HG02623 (cell line): ENCODE measurements at regions not wholly inside any gene's neighbourhood (a gene's known extent, or its start where the extent isn't known, plus 50 kb on each side); places are given as distances from the start of the nearest gene placed in this dataset.

Experiments used
- ATAC-seq: cut with Tn5 transposase; IDR thresholded peaks from one replicate; pipeline ENCODE4 v1.9.1; 2021; ENCODE audit warnings: moderate library complexity; ENCODE audit not compliant: unreplicated experiment

DNA sequence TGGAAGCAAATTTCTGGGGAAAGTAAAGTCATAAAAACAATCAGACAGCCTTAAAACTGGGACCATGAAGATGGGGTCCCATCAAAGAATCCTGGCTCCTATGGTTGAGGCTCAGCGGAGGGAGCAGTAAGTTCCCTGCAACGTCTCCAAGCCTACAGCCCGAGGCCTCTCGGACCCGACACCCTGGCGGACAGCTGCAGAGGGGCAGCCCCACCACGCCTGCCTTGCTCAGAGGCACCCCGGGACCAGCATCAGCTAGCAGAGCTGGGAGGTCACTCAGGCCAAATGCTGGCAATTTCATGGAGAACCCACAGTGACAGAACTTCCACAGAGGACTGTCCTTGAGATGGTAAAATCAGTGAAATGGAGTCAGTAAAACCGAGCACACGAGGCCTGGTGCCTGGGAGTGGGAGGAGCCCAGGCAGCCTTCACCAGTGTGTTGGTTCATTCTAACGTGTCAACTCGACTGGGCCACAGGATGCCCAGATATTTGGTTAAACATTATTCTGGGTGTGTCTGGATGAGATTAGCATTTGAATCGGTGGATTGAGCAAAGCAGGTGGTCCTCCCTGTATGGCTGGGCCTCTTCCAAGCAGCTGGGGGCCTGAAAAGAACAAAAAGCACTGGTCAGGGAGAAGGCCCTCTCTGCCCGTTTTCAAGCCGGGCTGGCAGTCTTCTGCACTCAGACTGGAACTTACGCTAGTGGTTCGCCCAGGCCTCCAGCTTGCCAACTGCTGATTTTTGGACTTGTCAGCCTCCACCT, 96.2 kb upstream of the INSIG1 start:
- ATAC-seq: no peak

DNA sequence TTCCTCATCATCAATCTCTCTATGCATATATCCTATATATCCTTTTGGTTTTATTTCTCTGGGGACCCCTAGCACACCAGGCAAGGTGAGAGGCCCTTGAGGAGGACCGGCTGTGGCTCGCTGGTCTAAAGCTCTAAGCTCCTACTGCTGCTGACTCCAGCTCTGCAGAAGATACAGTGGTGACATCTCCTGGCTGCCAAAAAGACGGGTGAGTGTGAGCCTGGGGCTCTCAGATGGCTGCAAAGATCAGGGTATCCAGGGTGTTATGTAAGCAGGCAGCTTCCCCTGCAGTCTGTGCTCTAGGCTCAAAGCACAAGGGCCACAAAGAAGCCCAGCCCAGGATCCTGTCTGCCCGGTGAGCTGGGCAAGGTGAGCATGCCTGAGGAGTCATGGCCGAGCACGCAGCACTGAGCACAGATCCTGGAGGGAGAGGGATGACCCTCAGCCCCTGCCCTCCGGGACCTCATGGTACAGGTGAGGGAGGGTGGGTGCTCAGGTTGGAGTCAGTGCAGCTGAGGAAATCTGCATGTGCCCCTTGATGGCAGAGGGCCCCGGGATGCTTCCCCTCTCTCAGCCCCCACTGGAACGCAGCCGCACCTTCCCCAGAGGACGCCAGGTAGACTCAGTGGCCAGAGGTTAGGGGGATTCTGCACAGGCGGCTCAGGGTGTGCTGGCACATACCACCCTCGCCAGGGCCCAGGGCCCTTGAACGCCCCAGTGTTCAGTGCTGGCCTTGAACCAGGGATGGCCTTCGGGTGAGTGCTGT, 95.4 kb upstream of the INSIG1 start:
- no peak for ATAC-seq

- ATAC-seq: no peak
Measured at GRCh38 chr7:155203059-155203881, 94.4 kb upstream of the INSIG1 start.

DNA sequence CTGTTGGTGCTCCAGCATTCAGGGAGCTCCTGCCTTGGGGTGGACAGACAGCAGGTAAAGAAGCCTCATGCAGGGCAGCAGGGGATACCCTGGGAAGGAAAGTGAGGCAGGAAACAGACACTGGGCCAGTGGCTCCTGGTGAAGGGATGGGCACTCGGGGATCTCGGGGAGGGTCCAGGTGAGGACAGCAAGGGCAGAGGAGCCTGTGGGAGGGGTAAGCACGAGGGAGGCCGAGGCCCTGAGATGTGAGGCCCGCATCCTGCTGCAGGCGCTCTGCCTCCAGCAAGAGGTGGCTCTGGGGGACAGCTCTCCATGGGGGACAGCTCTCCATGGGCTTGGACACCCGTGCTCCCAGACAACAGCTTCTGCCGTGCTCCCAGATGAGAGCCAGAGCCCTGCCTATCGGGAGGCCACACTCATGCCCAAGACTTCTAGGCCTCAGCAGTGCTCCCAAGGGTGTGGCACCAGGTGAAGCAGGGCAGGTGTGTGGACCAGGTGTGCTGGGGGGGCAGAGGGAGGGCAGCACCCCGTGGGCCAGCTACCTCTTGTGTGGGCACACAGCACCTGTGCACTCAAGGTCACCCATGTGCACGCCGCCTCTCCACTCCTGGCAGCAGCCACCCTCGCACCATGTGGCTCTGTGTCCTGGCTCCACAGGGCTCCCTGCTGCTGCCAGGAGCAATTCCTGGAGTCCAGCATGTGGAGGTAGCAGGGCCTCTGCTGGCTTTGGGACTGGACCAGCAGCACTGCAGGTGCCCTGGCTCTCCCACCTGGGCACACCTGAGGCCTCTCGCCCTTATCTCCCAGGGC, 93.6 kb upstream of the INSIG1 start:
- no peak for ATAC-seq

- ATAC-seq: no peak
Measured at GRCh38 chr7:155204744-155205367, 92.8 kb upstream of the INSIG1 start.

GRCh38 chr7:155205368-155206317, 92.0 kb upstream of the INSIG1 start:
- ATAC-seq: peak; percentile 85

DNA sequence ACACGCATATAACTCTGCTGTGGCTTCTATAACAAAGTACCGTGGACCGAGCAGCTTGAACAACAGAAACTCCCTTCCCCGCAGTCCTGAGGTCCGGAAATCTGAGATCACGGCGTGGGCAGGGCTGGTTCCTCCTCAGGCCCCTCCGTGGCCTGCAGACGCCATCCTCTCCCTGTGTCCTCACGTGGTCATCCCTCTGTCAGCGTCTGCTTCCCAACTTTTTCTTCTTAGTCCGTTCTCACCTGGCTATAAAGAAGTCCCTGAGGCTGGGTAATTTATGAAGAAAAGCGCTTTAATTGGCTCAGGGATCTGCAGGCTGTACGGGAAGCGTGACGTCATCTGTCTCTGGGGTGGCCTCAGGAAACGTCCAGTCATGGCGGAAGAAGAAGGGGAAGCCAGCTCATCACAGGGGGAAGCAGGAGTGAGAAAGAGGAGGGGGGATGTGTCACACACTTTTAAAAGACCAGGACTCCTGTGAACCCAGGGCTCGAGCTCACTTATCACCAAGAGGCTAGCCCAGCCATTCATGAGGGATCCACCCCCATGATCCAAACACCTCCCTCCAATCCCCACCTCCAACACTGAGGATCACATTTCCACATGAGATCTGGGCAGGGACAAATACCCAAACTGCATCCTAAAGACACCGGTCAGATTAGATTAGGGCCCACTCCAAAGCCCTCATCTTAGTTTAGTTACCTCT, 91.2 kb upstream of the INSIG1 start:
- peak; percentile 32 for ATAC-seq

DNA sequence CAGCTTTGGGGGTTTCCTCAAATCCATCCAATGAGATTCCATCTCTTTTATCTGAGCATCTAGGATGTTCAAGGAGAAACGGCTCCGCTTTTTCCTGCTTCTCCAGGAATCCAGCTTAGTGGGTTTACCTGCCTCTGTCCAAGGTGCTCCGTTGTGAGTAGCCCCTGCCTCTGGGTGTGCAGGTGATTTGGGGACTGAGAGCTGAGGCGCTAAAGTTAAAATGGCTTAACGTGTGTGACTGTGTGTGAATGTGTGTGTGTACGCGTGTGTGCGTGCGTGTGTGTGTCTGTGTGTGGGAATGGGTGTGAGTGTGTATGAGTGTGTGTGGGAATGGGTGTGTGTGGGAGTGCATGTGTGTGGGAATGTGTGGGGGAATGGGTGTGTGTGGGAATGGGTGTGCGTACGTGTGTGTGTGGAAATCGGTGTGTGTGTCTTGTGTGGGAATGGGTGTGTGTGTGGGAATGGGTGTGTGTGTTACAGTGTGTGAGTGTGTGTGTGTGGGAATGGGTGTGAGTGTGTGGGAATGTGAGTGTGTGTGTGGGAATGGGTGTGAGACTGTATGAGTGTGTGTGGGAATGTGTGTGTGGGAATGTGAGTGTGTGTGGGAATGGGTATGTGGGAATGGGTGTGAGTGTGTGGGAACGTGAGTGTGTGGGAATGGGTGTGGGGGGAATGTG, 90.2 kb upstream of the INSIG1 start:
- ATAC-seq: no peak

- ATAC-seq: no peak
Measured at GRCh38 chr7:155208681-155209477, 88.8 kb upstream of the INSIG1 start.

DNA sequence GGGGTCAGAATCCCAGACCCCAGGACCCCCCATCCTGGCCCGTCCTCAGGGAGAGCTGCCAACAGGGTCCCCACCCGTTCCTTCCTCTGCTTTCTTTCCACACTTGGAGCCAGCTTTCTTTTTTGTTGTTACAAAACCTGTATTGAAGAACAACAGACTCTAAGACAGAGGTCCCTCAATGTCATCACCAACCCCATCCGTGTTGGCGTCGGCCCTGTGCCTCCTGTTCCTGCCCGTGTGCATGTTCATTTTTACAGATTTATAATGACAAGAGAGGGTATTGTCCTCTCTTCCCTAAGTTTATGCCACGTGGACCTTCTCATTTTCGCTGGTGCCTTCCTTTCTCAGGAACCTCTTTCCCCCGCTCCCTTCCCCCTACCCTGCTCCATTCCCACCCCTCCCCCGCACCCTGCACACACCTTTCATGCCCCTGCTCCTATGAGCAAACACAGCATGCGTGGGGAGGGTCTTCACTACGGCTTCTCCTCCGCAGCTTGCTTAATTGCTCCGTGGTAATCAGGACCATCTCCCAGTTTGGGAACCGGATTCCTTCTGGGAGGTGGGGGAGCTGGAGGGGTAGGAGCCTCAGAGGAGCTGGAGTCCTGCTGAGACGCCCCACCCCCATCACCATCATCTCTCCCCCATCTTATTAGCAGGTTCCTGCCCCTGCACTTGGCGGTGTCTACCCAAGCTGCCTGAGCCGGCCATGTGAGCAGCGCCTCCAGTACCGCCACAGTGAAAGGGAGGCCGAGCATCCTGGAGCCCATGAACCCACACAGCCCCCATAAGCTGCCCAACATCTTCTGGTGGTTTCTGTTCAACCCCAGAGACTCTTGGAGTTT, 88.0 kb upstream of the INSIG1 start:
- no peak for ATAC-seq

- no peak for ATAC-seq
Measured at GRCh38 chr7:155210356-155210755, 87.3 kb upstream of the INSIG1 start.

- ATAC-seq: no peak
Measured at GRCh38 chr7:155211173-155211572, 86.5 kb upstream of the INSIG1 start.

GRCh38 chr7:155211761-155212160, 85.9 kb upstream of the INSIG1 start:
- no peak for ATAC-seq

DNA sequence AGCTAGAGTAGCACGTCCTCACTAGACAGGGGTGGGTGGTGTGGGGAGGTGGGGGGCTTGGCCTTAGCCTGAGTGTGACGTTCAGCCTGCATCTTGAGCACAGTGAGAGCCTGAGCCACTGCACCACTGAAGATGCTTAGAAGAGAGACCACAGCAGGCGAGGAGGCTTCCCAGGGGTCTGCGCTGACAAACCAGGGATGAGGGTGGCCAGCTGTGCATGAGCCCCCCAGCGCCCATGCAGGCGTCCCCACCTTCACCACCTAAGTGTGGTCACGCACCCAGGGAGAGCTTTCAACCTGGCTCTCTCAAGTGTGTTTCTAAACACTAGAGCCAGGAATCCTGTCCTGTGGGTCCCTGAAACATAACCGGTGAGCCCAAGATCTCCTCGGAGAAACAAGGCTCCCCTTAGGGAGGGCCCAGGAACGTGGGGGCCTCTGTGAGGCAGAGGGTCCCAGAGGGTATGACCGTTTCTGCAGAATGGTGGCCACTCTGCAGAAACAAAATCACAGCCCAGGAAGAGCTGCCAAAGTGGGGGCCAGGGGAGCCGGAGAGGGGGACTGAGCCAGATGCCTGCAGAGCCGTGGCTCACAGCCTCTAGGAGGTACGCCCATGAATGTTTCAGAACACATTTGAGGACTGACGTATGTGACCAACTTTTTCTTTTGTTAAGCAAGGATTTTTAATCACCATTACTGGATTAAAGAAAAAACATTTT, 85.2 kb upstream of the INSIG1 start:
- ATAC-seq: no peak

- ATAC-seq: no peak
Measured at GRCh38 chr7:155213385-155213784, 84.3 kb upstream of the INSIG1 start.
